ENCODE measurements at regions not wholly inside any gene's neighbourhood (a gene's known extent, or its start where the extent isn't known, plus 50 kb on each side); places are given as distances from the start of the nearest gene placed in this dataset.

GRCh38 chr14:61894452-61895077 is 132.3 kb downstream of the SNAPC1 start:
- DNase-seq, result no peak

- DNase-seq, result no peak
Observed at GRCh38 chr14:61897300-61897699, 135.1 kb downstream of the SNAPC1 start.

GRCh38 chr14:61898568-61898967 is 136.3 kb downstream of the SNAPC1 start:
- no peak for DNase-seq

- DNase-seq, result no peak
Observed at GRCh38 chr14:61899497-61899896, 137.3 kb downstream of the SNAPC1 start.

- no peak for DNase-seq
Observed at GRCh38 chr14:61904946-61905345, 142.7 kb downstream of the SNAPC1 start.

- no peak for DNase-seq
Observed at GRCh38 chr14:61911574-61911973, 149.4 kb downstream of the SNAPC1 start.

- DNase-seq, result no peak
Observed at GRCh38 chr14:61918998-61919397, 156.8 kb downstream of the SNAPC1 start.

GRCh38 chr14:61923348-61923747 is 161.1 kb downstream of the SNAPC1 start:
- DNase-seq, result no peak

- DNase-seq, result no peak
Observed at GRCh38 chr14:61925043-61925442, 162.8 kb downstream of the SNAPC1 start.

GRCh38 chr14:61925732-61926435 is 163.7 kb downstream of the SNAPC1 start:
- DNase-seq, result no peak

GRCh38 chr14:61927060-61927459 is 164.8 kb downstream of the SNAPC1 start:
- DNase-seq, result no peak

- DNase-seq, result no peak
Observed at GRCh38 chr14:61927520-61927919, 165.3 kb downstream of the SNAPC1 start.

- no peak for DNase-seq
Observed at GRCh38 chr14:61928300-61928699, 166.1 kb downstream of the SNAPC1 start.

GRCh38 chr14:61928701-61929100 is 166.5 kb downstream of the SNAPC1 start:
- DNase-seq, result no peak

- DNase-seq, result no peak
Observed at GRCh38 chr14:61929651-61930050, 167.4 kb downstream of the SNAPC1 start.

GRCh38 chr14:61930101-61930857 is 168.1 kb downstream of the SNAPC1 start:
- DNase-seq, result no peak

GRCh38 chr14:61932974-61933373 is 170.8 kb downstream of the SNAPC1 start:
- DNase-seq, result no peak

GRCh38 chr14:61934385-61934784 is 172.2 kb downstream of the SNAPC1 start:
- no peak for DNase-seq

- DNase-seq, result no peak
Observed at GRCh38 chr14:61939776-61940175, 177.6 kb downstream of the SNAPC1 start.

- no peak for DNase-seq
Observed at GRCh38 chr14:61940666-61941420, 178.6 kb downstream of the SNAPC1 start.

GRCh38 chr14:61941421-61942150 is 179.4 kb downstream of the SNAPC1 start:
- DNase-seq, result no peak

- DNase-seq, result no peak
Observed at GRCh38 chr14:61948376-61948775, 186.2 kb downstream of the SNAPC1 start.

- no peak for DNase-seq
Observed at GRCh38 chr14:61950340-61950739, 188.1 kb downstream of the SNAPC1 start.

Measured in SIG-M5 (cell line).